Naive thymus-derived CD8-positive, alpha-beta T cell (primary cell): ENCODE measurements at regions not wholly inside any gene's neighbourhood (a gene's known extent, or its start where the extent isn't known, plus 50 kb on each side); places are given as distances from the start of the nearest gene placed in this dataset.
A peak's percentile ranks its signal among the peaks of the same experiment; 100 is the strongest.

Source experiments
- ATAC-seq, 2 donors: fragments of 150-1000 bp; cut with Tn5 transposase in 1 of 2; sonication (Bioruptor Pico), chemical (Tn5 transposase) in 1 of 2; 1 replicate in 1 of 2; 2 replicates in 1 of 2; pipeline ENCODE4 v1.10.0; 2021; ENCODE audit warnings: mild to moderate bottlenecking in 2 of 2, moderate library complexity in 2 of 2
- POLR2A ChIA-PET: fragments of 350-600 bp; sonication (Branson Sonifier 250); formaldehyde crosslinking; loops from one replicate; lab custom pipeline; 2021; ENCODE audit warnings: antibody characterized with exemption; lab: Charles Lee
- DNase-seq, 10 donors: peaks; one replicate each; pipeline versions ENCODE4 v3.0.0 to v3.0.0-alpha.2; 2020 to 2022
- H3K27ac Mint-ChIP-seq, 10 donors: one replicate each; pipeline ENCODE4 v1.8.0; 2020 to 2022; ENCODE audit warnings: mild to moderate bottlenecking in 10 of 10, mixed read lengths in 10 of 10, moderate library complexity in 4 of 10, inconsistent platforms in 1 of 10
- H3K27me3 Mint-ChIP-seq, 5 donors: one replicate each; pipeline ENCODE4 v1.8.0; 2021 to 2022; ENCODE audit warnings: mixed read lengths in 5 of 5
- H3K36me3 Mint-ChIP-seq, 3 donors: one replicate each; pipeline ENCODE4 v1.8.0; 2020 to 2022; ENCODE audit warnings: mixed read lengths in 3 of 3, mild to moderate bottlenecking in 2 of 3, inconsistent platforms in 1 of 3
- H3K4me1 Mint-ChIP-seq, 4 donors: one replicate each; pipeline ENCODE4 v1.8.0; 2021 to 2022; ENCODE audit warnings: mixed read lengths in 4 of 4
- H3K4me3 Mint-ChIP-seq, 10 donors: one replicate each; pipeline ENCODE4 v1.8.0; 2020 to 2022; ENCODE audit warnings: mild to moderate bottlenecking in 10 of 10, mixed read lengths in 10 of 10, moderate library complexity in 6 of 10, inconsistent platforms in 1 of 10
- H3K9me3 Mint-ChIP-seq, 9 donors: one replicate each; pipeline ENCODE4 v1.8.0; 2020 to 2022; ENCODE audit warnings: mixed read lengths in 9 of 9, mild to moderate bottlenecking in 3 of 9, inconsistent platforms in 1 of 9, moderate library complexity in 1 of 9

- POLR2A ChIA-PET = no interaction called here
- peaks cover 0 to 12% (median 1%) of the 10 kb centered on the region in 3 donors for H3K36me3 Mint-ChIP-seq
- DNase-seq (no peak), ATAC-seq (no peak)
- no peaks in the 10 kb centered on the region for H3K4me1 Mint-ChIP-seq
- peaks cover 4 to 18% (median 12%) of the 10 kb centered on the region in 5 donors for H3K27me3 Mint-ChIP-seq
- no peak overlapping the region for H3K27ac Mint-ChIP-seq
- peaks cover under 1 to 26% (median 6%) of the 10 kb centered on the region in 9 donors for H3K9me3 Mint-ChIP-seq
- no peak overlapping the region for H3K4me3 Mint-ChIP-seq
Observed at GRCh38 chr5:68970617-68971016, 123.2 kb upstream of the SLC30A5 start.

- no peak for ATAC-seq
- peaks cover 10 to 25% (median 13%) of the 10 kb centered on the region in 5 donors for H3K27me3 Mint-ChIP-seq
Observed at GRCh38 chr5:68973696-68974095, 120.1 kb upstream of the SLC30A5 start.

GRCh38 chr5:68983043-68983442, 110.8 kb upstream of the SLC30A5 start:
- POLR2A ChIA-PET = no interaction called here
- Mint-ChIP-seq H3K27ac (no peak overlapping the region), H3K4me3 (no peak overlapping the region), H3K36me3 (peaks cover 0 to 15% (median 10%) of the 10 kb centered on the region in 3 donors), H3K27me3 (peaks cover 0 to 13% (median 6%) of the 10 kb centered on the region in 5 donors), H3K9me3 (peaks cover 2 to 27% (median 7%) of the 10 kb centered on the region in 9 donors), H3K4me1 (no peaks in the 10 kb centered on the region)
- ATAC-seq (no peak), DNase-seq (no peak)

More at GRCh38 chr5:68973696-68974095, 120.1 kb upstream of the SLC30A5 start:
- H3K9me3 Mint-ChIP-seq = peaks cover 13 to 50% (median 23%) of the 10 kb centered on the region in 9 donors
- POLR2A ChIA-PET = no interaction called here
- no peak for DNase-seq
- H3K4me1 Mint-ChIP-seq = no peaks in the 10 kb centered on the region
- peaks cover 0 to 32% (median 21%) of the 10 kb centered on the region in 3 donors for H3K36me3 Mint-ChIP-seq
- no peak overlapping the region for H3K4me3 Mint-ChIP-seq
- H3K27ac Mint-ChIP-seq = no peak overlapping the region

DNA sequence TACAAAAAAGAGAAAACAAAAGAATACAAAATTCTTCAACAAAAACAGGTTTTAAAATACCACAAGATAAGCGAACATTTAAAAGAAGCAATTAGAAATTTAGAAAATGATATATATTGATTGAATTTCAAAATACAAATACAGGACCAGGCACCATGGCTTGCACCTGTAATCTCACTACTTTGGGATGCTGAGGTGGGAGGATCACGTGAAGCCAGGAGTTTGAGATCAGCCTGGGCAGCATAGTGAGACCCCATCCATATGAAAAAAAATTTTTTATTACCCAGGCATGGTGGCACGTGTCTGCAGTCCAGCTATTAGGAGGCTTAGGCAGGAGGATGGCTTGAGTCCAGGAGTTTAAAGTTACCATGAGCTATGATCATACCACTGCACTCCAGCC, 109.9 kb upstream of the SLC30A5 start:
- no peak for DNase-seq
- no peak overlapping the region for H3K27ac Mint-ChIP-seq
- H3K4me3 Mint-ChIP-seq = no peak overlapping the region
- no peaks in the 10 kb centered on the region for H3K4me1 Mint-ChIP-seq
- peaks cover 0 to 9% (median 7%) of the 10 kb centered on the region in 3 donors for H3K36me3 Mint-ChIP-seq
- peaks cover 0 to 19% (median 6%) of the 10 kb centered on the region in 9 donors for H3K9me3 Mint-ChIP-seq
- POLR2A ChIA-PET = no interaction called here
- ATAC-seq = no peak
- H3K27me3 Mint-ChIP-seq = peaks cover 0 to 7% (median 2%) of the 10 kb centered on the region in 5 donors

DNA sequence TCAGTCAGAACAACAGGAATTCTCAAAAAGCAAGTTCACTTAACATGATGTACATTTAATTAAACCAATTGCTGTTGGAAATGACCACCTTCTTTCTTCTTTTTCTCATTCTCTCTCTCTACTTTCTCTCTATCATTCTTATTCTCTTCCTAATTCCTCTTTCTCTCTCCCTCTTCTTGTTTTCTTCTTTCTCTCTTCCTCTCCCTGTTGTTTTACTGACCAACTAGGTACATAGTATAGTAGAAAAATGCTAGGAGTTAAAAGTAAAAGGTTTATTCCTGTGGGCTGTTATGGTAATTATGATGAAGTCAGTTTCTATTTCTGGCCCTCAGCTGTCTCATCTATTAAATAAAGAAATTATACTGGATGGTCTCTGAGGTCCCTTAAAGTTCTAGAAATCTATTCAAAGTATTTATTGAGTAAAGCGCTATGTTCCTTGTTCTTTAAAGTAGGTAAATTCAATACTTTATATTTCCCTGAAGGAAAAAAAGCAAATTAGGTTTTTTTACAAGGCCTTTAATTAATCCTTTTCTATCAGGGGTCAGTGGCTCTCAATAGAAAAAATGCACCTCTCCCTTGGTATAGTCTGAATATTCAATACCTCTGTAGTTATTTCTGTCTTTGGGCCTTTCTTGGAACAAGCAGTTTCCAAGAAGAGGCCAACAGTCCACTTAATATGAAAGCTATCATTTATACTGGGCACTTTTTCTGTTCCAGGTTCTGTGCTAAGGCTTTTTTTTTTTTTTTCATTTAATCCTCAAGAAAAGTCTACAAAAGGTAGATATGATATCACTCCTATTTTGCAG, 102.3 kb upstream of the SLC30A5 start:
- H3K9me3 Mint-ChIP-seq = peaks cover 0 to 11% (median 0%) of the 10 kb centered on the region in 9 donors
- peaks cover 0 to 7% (median 3%) of the 10 kb centered on the region in 5 donors for H3K27me3 Mint-ChIP-seq
- DNase-seq (no peak), ATAC-seq (no peak)
- H3K36me3 Mint-ChIP-seq = no peaks in the 10 kb centered on the region
- no peak overlapping the region for H3K27ac Mint-ChIP-seq
- peaks cover 0 to 7% (median 0%) of the 10 kb centered on the region in 4 donors for H3K4me1 Mint-ChIP-seq
- POLR2A ChIA-PET = no interaction called here
- no peak overlapping the region for H3K4me3 Mint-ChIP-seq

GRCh38 chr5:68994645-68995044, 99.2 kb upstream of the SLC30A5 start:
- no peak for ATAC-seq
- Mint-ChIP-seq H3K4me1 (peaks cover 0 to 9% (median 0%) of the 10 kb centered on the region in 4 donors), H3K27me3 (peaks cover 0 to 13% (median 5%) of the 10 kb centered on the region in 5 donors), H3K4me3 (no peak overlapping the region), H3K27ac (no peak overlapping the region), H3K9me3 (peaks cover 0 to 11% (median 0%) of the 10 kb centered on the region in 9 donors), H3K36me3 (peaks cover 0 to 1% (median 0%) of the 10 kb centered on the region in 3 donors)
- DNase-seq = no peak
- POLR2A ChIA-PET = no interaction called here

GRCh38 chr5:68995845-68996545, 97.8 kb upstream of the SLC30A5 start:
- H3K4me1 Mint-ChIP-seq = peaks cover 0 to 9% (median 0%) of the 10 kb centered on the region in 4 donors
- POLR2A ChIA-PET = no interaction called here
- H3K4me3 Mint-ChIP-seq = no peak overlapping the region
- H3K36me3 Mint-ChIP-seq = peaks cover 0 to 1% (median 0%) of the 10 kb centered on the region in 3 donors
- ATAC-seq (no peak), DNase-seq (no peak)
- peak overlapping the region in 1 of 10 donors; percentile 18 for H3K27ac Mint-ChIP-seq
- H3K9me3 Mint-ChIP-seq = peaks cover 0 to 5% (median 0%) of the 10 kb centered on the region in 9 donors
- peaks cover 0 to 13% (median 5%) of the 10 kb centered on the region in 5 donors for H3K27me3 Mint-ChIP-seq

- peaks cover 0 to 9% (median 0%) of the 10 kb centered on the region in 4 donors for H3K4me1 Mint-ChIP-seq
- peaks cover 3 to 13% (median 6%) of the 10 kb centered on the region in 5 donors for H3K27me3 Mint-ChIP-seq
- no peak overlapping the region for H3K27ac Mint-ChIP-seq
- no peak overlapping the region for H3K4me3 Mint-ChIP-seq
- ATAC-seq (no peak), DNase-seq (no peak)
- POLR2A ChIA-PET = no interaction called here
- H3K9me3 Mint-ChIP-seq = no peaks in the 10 kb centered on the region
- H3K36me3 Mint-ChIP-seq = peaks cover 0 to 1% (median 0%) of the 10 kb centered on the region in 3 donors
Observed at GRCh38 chr5:68999181-68999580, 94.6 kb upstream of the SLC30A5 start.

DNA sequence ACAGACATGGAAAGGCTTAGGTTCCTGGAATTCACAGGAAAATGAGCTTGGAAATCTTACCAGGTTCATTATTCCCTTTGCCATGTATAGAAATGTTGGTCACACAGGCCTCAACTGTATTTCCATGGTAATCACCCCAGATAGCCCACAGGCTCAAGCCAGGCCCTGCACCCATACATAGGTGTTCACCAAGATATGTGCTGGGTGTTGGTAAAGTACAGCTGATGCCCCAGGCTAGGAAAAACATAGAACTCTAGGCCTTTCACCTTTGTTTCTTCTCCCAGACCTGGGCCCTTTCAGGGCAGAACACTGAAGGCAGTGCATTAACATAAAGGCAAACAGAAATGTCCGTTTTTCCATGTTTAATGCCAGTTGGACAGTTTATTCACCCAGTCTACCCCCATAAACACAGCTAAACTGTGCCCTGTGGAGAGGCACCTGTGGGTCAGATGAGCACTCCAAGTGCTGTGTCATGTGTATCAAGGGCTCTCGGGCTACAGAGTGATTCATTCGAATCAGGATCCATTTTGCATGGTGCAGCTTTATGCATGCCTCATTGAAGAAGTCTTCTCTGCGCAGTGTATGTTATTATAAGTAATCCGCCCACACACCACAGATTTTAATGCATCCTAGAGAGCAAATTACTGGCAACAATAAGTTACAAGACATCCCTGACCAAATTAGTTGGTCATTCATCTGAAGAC, 93.4 kb upstream of the SLC30A5 start:
- ATAC-seq = no peak
- POLR2A ChIA-PET = no interaction called here
- Mint-ChIP-seq H3K27ac (no peak overlapping the region), H3K9me3 (no peaks in the 10 kb centered on the region), H3K4me3 (no peak overlapping the region), H3K27me3 (peaks cover 4 to 14% (median 11%) of the 10 kb centered on the region in 5 donors), H3K36me3 (peaks cover 0 to 1% (median 0%) of the 10 kb centered on the region in 3 donors), H3K4me1 (peaks cover 0 to 9% (median 0%) of the 10 kb centered on the region in 4 donors)
- no peak for DNase-seq

GRCh38 chr5:69000949-69001348, 92.9 kb upstream of the SLC30A5 start:
- Mint-ChIP-seq H3K4me1 (peaks cover 0 to 3% (median 0%) of the 10 kb centered on the region in 4 donors), H3K9me3 (no peaks in the 10 kb centered on the region), H3K27me3 (peaks cover 5 to 12% (median 11%) of the 10 kb centered on the region in 5 donors), H3K27ac (no peak overlapping the region), H3K36me3 (peaks cover 0 to 1% (median 0%) of the 10 kb centered on the region in 3 donors), H3K4me3 (no peak overlapping the region)
- POLR2A ChIA-PET = no interaction called here
- DNase-seq (no peak), ATAC-seq (no peak)

DNA sequence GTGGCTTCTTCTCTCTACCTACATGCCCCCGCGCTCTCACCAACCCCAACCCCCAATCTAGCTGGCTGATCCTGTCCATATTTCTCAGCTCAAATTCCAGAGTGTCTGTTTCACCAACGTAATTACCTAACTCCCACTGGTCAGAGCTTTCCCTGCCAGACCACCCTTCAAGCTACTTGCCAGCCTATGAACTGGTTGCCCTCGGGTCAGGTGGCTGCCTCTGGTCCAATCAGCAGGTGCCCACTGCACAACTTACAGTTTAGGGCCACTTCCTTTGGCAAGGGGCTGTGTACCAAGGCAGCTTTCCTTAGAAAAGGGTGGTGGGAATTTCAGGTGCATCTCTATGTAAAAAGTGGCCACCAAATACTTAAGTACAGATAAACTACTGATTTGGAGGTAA, 92.2 kb upstream of the SLC30A5 start:
- no peak overlapping the region for H3K4me3 Mint-ChIP-seq
- H3K27ac Mint-ChIP-seq = peak overlapping the region in 1 of 10 donors; percentile 61
- H3K9me3 Mint-ChIP-seq = no peaks in the 10 kb centered on the region
- H3K27me3 Mint-ChIP-seq = peaks cover 5 to 16% (median 8%) of the 10 kb centered on the region in 5 donors
- DNase-seq (no peak), ATAC-seq (no peak)
- peaks cover 0 to 1% (median 0%) of the 10 kb centered on the region in 3 donors for H3K36me3 Mint-ChIP-seq
- POLR2A ChIA-PET = no interaction called here
- peaks cover 0 to 1% (median 0%) of the 10 kb centered on the region in 4 donors for H3K4me1 Mint-ChIP-seq

DNA sequence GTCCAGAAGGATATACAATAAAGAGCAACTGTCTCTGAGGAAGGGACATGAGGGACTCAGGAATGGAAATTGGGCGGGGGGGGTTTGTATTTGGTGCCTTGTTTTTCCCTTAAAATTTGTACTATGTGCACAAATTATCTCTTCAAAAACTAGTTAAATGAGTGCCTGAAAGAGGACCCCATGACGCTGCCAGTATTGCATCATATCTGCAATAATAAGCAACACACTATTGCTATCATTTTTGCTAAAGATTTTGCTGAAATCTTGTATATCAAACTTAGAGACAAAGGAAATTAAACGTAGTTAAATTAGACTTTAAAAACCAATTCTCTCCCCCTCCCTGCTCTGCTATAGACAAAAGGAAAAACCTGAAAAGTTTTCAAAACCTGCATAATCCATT, 89.7 kb upstream of the SLC30A5 start:
- no peak for ATAC-seq
- H3K27ac Mint-ChIP-seq = no peak overlapping the region
- no peak for DNase-seq
- POLR2A ChIA-PET = no interaction called here
- H3K9me3 Mint-ChIP-seq = no peaks in the 10 kb centered on the region
- no peak overlapping the region for H3K4me3 Mint-ChIP-seq
- H3K4me1 Mint-ChIP-seq = no peaks in the 10 kb centered on the region
- peaks cover 0 to 23% (median 11%) of the 10 kb centered on the region in 5 donors for H3K27me3 Mint-ChIP-seq
- no peaks in the 10 kb centered on the region for H3K36me3 Mint-ChIP-seq
